H1 (cell line): ENCODE measurements at regions not wholly inside any gene's neighbourhood (a gene's known extent, or its start where the extent isn't known, plus 50 kb on each side); places are given as distances from the start of the nearest gene placed in this dataset.

Source experiments
- CTCF ChIA-PET: fragments of 300-600 bp; sonication (Branson Sonifier 250); formaldehyde crosslinking; loops from one replicate; lab custom pipeline; 2021; ENCODE audit not compliant: partially characterized antibody; lab: Charles Lee
- POLR2A ChIA-PET: fragments of 300-600 bp; sonication (Branson Sonifier 250); formaldehyde crosslinking; loops from one replicate; lab custom pipeline; 2021; ENCODE audit warnings: inconsistent platforms; ENCODE audit not compliant: partially characterized antibody; lab: Charles Lee
- DNase-seq, 2 experiments: peaks; one replicate each; pipeline versions ENCODE4 v3.0.0 to v3.0.0-alpha.2; 2010 to 2022; ENCODE audit warnings: low spot score in 2 of 2, low read depth in 1 of 2, mixed read lengths in 1 of 2
- FAIRE-seq: peaks from 2 replicates; lab custom pipeline; 2011; peaks lifted over from hg19 to GRCh38; lab: Jason Lieb, UNC
- H2AFZ ChIP-seq: 2 replicates; pipeline ENCODE4 v1.8.1; 2012; ENCODE audit warnings: low read length, inconsistent platforms
- H2AK5ac ChIP-seq: 2 replicates; pipeline ENCODE4 v1.6.1; 2013; ENCODE audit warnings: low read depth, low read length
- H2BK120ac ChIP-seq: replicated peaks from 2 replicates; pipeline ENCODE3; 2013; ENCODE audit warnings: low read depth, low read length, inconsistent platforms
- H2BK12ac ChIP-seq: 2 replicates; pipeline ENCODE4 v1.6.1; 2013; ENCODE audit warnings: low read depth, low read length
- H2BK15ac ChIP-seq: 2 replicates; pipeline ENCODE4 v1.6.1; 2013; ENCODE audit warnings: low read length
- H2BK20ac ChIP-seq: 2 replicates; pipeline ENCODE4 v1.6.1; 2013; ENCODE audit warnings: low read length
- H2BK5ac ChIP-seq: 2 replicates; pipeline ENCODE4 v1.6.1; 2013; ENCODE audit warnings: low read depth, low read length
- H3K14ac ChIP-seq: 2 replicates; pipeline ENCODE4 v1.6.1; 2013; ENCODE audit warnings: inconsistent platforms; ENCODE audit not compliant: insufficient read length
- H3K18ac ChIP-seq: 2 replicates; pipeline ENCODE4 v1.6.1; 2013; ENCODE audit warnings: low read length; ENCODE audit errors: extremely low read depth
- H3K23ac ChIP-seq: 2 replicates; pipeline ENCODE4 v1.6.1; 2013; ENCODE audit warnings: inconsistent platforms; ENCODE audit not compliant: insufficient read length
- H3K23me2 ChIP-seq: 2 replicates; pipeline ENCODE4 v1.6.1; 2013; ENCODE audit warnings: low read depth, low read length
- H3K27ac ChIP-seq: 2 replicates; pipeline ENCODE4 v1.6.1; 2011; ENCODE audit warnings: low read depth, low read length, inconsistent platforms
- H3K27me3 ChIP-seq, 4 experiments: replicated peaks in 1 of 4; 1 replicate in 1 of 4; 2 replicates in 3 of 4; pipeline versions ENCODE4 v1.6.1 to v1.8.1; 2011 to 2013; ENCODE audit warnings: low read length in 3 of 4, mild to moderate bottlenecking in 3 of 4, inconsistent platforms in 2 of 4, mixed read lengths in 2 of 4, moderate library complexity in 1 of 4; ENCODE audit not compliant: control insufficient read depth in 3 of 4, insufficient read depth in 3 of 4; ENCODE audit errors: extremely low read depth in 1 of 4
- H3K36me3 ChIP-seq, 4 experiments: 2 replicates each; pipeline versions ENCODE4 v1.6.1 to v1.8.1; 2011 to 2013; ENCODE audit warnings: mild to moderate bottlenecking in 4 of 4, low read length in 3 of 4, moderate library complexity in 2 of 4, control low read depth in 1 of 4, inconsistent platforms in 1 of 4; ENCODE audit not compliant: insufficient read depth in 4 of 4, control insufficient read depth in 2 of 4
- H3K4ac ChIP-seq: replicated peaks from 2 replicates; pipeline ENCODE3; 2013; ENCODE audit warnings: low read length, low read depth, mixed read lengths, inconsistent platforms; ENCODE audit not compliant: insufficient read length
- H3K4me1 ChIP-seq, 4 experiments: replicated peaks in 1 of 4; 1 replicate in 1 of 4; 2 replicates in 3 of 4; pipeline versions ENCODE4 v1.6.1 to v1.8.1; 2011 to 2013; ENCODE audit warnings: low read length in 3 of 4, inconsistent platforms in 2 of 4, mixed read lengths in 1 of 4; ENCODE audit not compliant: insufficient read depth in 4 of 4, control insufficient read depth in 3 of 4
- H3K4me2 ChIP-seq, 2 experiments: 2 replicates each; pipeline versions ENCODE4 v1.6.1 to v1.8.1; 2011 to 2013; ENCODE audit warnings: low read depth in 2 of 2, low read length in 2 of 2, control low read depth in 1 of 2, inconsistent platforms in 1 of 2, mild to moderate bottlenecking in 1 of 2; ENCODE audit not compliant: insufficient read depth in 1 of 2
- H3K4me3 ChIP-seq, 4 experiments: fragments of 200-600, 300-600 bp in 1 of 4; sonication (generic), shearing (Covaris generic), sonication (Bioruptor Twin) in 1 of 4; 2 replicates each; pipeline versions ENCODE4 v1.5.1 to v1.8.1; 2011 to 2016; ENCODE audit warnings: low read length in 4 of 4, low read depth in 3 of 4, control low read depth in 2 of 4, inconsistent platforms in 2 of 4, mild to moderate bottlenecking in 2 of 4, mixed read lengths in 1 of 4, moderate library complexity in 1 of 4; ENCODE audit not compliant: insufficient read depth in 2 of 4; ENCODE audit errors: extremely low read depth in 1 of 4
- H3K56ac ChIP-seq: replicated peaks from 2 replicates; pipeline ENCODE3; 2013; ENCODE audit warnings: low read depth, mild to moderate bottlenecking, mixed read lengths, low read length, inconsistent platforms; ENCODE audit not compliant: insufficient read length
- H3K79me1 ChIP-seq: 2 replicates; pipeline ENCODE4 v1.6.1; 2013; ENCODE audit warnings: low read depth, low read length, control low read depth
- H3K79me2 ChIP-seq, 2 experiments: 2 replicates each; pipeline versions ENCODE4 v1.6.1 to v1.8.1; 2012 to 2013; ENCODE audit warnings: low read length in 2 of 2, mild to moderate bottlenecking in 2 of 2, inconsistent platforms in 1 of 2; ENCODE audit not compliant: insufficient read depth in 2 of 2, control insufficient read depth in 1 of 2
- H3K9ac ChIP-seq, 4 experiments: replicated peaks in 1 of 4; 1 replicate in 1 of 4; 2 replicates in 3 of 4; pipeline versions ENCODE4 v1.6.1 to v1.8.1; 2011 to 2013; ENCODE audit warnings: low read depth in 3 of 4, low read length in 3 of 4, control low read depth in 2 of 4, mild to moderate bottlenecking in 2 of 4, moderate library complexity in 2 of 4, inconsistent platforms in 1 of 4; ENCODE audit errors: extremely low read depth in 1 of 4
- H3K9me3 ChIP-seq, 2 experiments: 2 replicates each; pipeline versions ENCODE4 v1.6.1 to v1.8.1; 2012 to 2013; ENCODE audit warnings: mild to moderate bottlenecking in 2 of 2, moderate library complexity in 2 of 2, control low read depth in 1 of 2, inconsistent platforms in 1 of 2, low read depth in 1 of 2, low read length in 1 of 2, mixed read lengths in 1 of 2; ENCODE audit not compliant: insufficient read depth in 2 of 2
- H4K20me1 ChIP-seq, 2 experiments: replicated peaks in 1 of 2; 2 replicates each; pipeline versions ENCODE3 to v1.8.1; 2011 to 2013; ENCODE audit warnings: inconsistent platforms in 2 of 2, low read length in 2 of 2, mild to moderate bottlenecking in 1 of 2; ENCODE audit not compliant: insufficient read depth in 2 of 2, control insufficient read depth in 1 of 2
- H4K5ac ChIP-seq: 2 replicates; pipeline ENCODE4 v1.6.1; 2013; ENCODE audit warnings: low read length, low read depth, mixed read lengths, inconsistent platforms; ENCODE audit not compliant: insufficient read length
- H4K8ac ChIP-seq: 2 replicates; pipeline ENCODE4 v1.8.0; 2013; ENCODE audit warnings: mild to moderate bottlenecking, moderate library complexity, low read length, inconsistent platforms; ENCODE audit not compliant: insufficient read depth; ENCODE audit errors: extremely low read depth
- H4K91ac ChIP-seq: replicated peaks from 2 replicates; pipeline ENCODE3; 2013; ENCODE audit warnings: low read length, mixed read lengths, inconsistent platforms; ENCODE audit not compliant: insufficient read length
- CTBP2 ChIP-seq: IDR thresholded peaks from 2 replicates; pipeline ENCODE4 v1.7.0; 2011; ENCODE audit warnings: borderline replicate concordance, mild to moderate bottlenecking, moderate library complexity, mixed read lengths, low read length; ENCODE audit not compliant: insufficient read depth, insufficient read length
- TBP ChIP-seq: IDR thresholded peaks from 2 replicates; pipeline ENCODE4 v1.6.1; 2011; ENCODE audit warnings: low read depth, low read length, improper control_type of control experiment
- TCF12 ChIP-seq: IDR thresholded peaks from 2 replicates; pipeline ENCODE4 v1.6.1; 2011; ENCODE audit warnings: low read depth, mild to moderate bottlenecking, low read length
- WGBS, 2 experiments: shearing (Covaris generic) in 1 of 2; methylation state at CpG; one replicate each; pipeline versions ENCODE4 v1.1.6 to v1.1.7; 2013 to 2015; ENCODE audit warnings: low lambda C conversion rate in 2 of 2, mixed read lengths in 2 of 2, inconsistent platforms in 1 of 2, low coverage in 1 of 2, missing lambda C conversion rate in 1 of 2; ENCODE audit not compliant: insufficient replicate concordance in 2 of 2, insufficient coverage in 1 of 2, insufficient read length in 1 of 2; ENCODE audit errors: extremely low coverage in 1 of 2, missing lambda C conversion rate in 1 of 2; 5-methylcytosine and 5-hydroxymethylcytosine counted together
- TF ChIP-seq, protein P1 (sequence below): IDR thresholded peaks from 2 replicates; pipeline ENCODE4 v1.6.1; 2012; ENCODE audit warnings: inconsistent platforms
- TF ChIP-seq, protein P2 (sequence below): IDR thresholded peaks from 2 replicates; pipeline ENCODE4 v1.6.1; 2012; ENCODE audit warnings: low read length, inconsistent platforms

DNA sequence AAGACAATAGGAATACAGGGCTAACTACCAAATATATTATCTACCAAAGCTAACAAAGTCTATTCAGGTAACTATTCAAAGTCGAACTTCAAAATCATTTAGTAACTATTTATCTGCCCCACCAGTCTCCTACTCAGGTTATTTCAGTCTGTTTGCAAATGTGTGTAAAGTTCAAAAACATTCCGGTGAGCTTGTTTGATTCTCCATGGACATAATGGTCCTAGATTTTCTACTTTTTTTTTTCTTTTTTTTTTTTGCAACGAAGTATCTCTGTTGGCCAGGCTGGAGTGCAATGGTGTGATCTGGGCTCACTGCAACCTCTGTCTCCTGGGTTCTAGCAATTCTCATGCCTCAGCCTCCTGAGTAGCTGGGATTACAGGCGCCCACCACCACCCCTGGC is 236.0 kb upstream of the FOXQ1 start:
- H4K8ac ChIP-seq, result no peak overlapping the region
- no peaks in the 10 kb centered on the region for H3K79me1 ChIP-seq
- no peak overlapping the region for H2BK5ac ChIP-seq
- H3K9ac ChIP-seq, result no peak overlapping the region
- H3K4ac ChIP-seq, result no peak overlapping the region
- H4K20me1 ChIP-seq, result no peaks in the 10 kb centered on the region
- CTCF ChIA-PET, result interaction anchor here (0.6 to 1.9 kb wide), 4 partner anchors 10 to 669 kb away, joined by 3 to 6 read pairs (median 4); no protein-coding TSS in a partner anchor
- H2BK12ac ChIP-seq, result no peak overlapping the region
- H2AK5ac ChIP-seq, result no peak overlapping the region
- no peak for FAIRE-seq
- H3K4me2 ChIP-seq, result no peak overlapping the region
- H3K18ac ChIP-seq, result no peak overlapping the region
- no peak overlapping the region for H3K14ac ChIP-seq
- H3K56ac ChIP-seq, result no peak overlapping the region
- no peak overlapping the region for H2BK120ac ChIP-seq
- H3K4me1 ChIP-seq, result no peaks in the 10 kb centered on the region
- no peak overlapping the region for H4K5ac ChIP-seq
- H3K23ac ChIP-seq, result no peak overlapping the region
- H3K79me2 ChIP-seq, result no peaks in the 10 kb centered on the region
- H3K36me3 ChIP-seq, result no peaks in the 10 kb centered on the region
- no peaks in the 10 kb centered on the region for H3K23me2 ChIP-seq
- no peak overlapping the region for H3K27ac ChIP-seq
- H2BK20ac ChIP-seq, result no peak overlapping the region
- POLR2A ChIA-PET, result no interaction called here
- H3K4me3 ChIP-seq, result no peak overlapping the region
- H4K91ac ChIP-seq, result no peak overlapping the region
- no peak for DNase-seq
- TF ChIP-seq TBP (no peak), CTBP2 (no peak), TCF12 (no peak)
- TF ChIP-seq, protein P1, sequence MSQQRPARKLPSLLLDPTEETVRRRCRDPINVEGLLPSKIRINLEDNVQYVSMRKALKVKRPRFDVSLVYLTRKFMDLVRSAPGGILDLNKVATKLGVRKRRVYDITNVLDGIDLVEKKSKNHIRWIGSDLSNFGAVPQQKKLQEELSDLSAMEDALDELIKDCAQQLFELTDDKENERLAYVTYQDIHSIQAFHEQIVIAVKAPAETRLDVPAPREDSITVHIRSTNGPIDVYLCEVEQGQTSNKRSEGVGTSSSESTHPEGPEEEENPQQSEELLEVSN, result no peak
- TF ChIP-seq, protein P2, sequence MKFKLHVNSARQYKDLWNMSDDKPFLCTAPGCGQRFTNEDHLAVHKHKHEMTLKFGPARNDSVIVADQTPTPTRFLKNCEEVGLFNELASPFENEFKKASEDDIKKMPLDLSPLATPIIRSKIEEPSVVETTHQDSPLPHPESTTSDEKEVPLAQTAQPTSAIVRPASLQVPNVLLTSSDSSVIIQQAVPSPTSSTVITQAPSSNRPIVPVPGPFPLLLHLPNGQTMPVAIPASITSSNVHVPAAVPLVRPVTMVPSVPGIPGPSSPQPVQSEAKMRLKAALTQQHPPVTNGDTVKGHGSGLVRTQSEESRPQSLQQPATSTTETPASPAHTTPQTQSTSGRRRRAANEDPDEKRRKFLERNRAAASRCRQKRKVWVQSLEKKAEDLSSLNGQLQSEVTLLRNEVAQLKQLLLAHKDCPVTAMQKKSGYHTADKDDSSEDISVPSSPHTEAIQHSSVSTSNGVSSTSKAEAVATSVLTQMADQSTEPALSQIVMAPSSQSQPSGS, result no peak
- TF ChIP-seq, all 59 proteins: peak for 0
- Histone ChIP-seq H2AFZ (no peak overlapping the region), H3K27me3 (no peaks in the 10 kb centered on the region), H3K9me3 (no peaks in the 10 kb centered on the region), H2BK15ac (no peak overlapping the region)
- WGBS, 2 experiments, result 93% methylated on average over 4 of the region's 4 CpGs; no CpG with 5 or more reads in 1 of the 2 experiments
